ENCODE measurements at regions not wholly inside any gene's neighbourhood (a gene's known extent, or its start where the extent isn't known, plus 50 kb on each side); places are given as distances from the start of the nearest gene placed in this dataset.
"Not testable (repeated sequence)": the region's sequence is repeated elsewhere in the genome, so short reads cannot be mapped to it uniquely, and the experiment has no call there.

- TF ChIP-seq, protein P1, sequence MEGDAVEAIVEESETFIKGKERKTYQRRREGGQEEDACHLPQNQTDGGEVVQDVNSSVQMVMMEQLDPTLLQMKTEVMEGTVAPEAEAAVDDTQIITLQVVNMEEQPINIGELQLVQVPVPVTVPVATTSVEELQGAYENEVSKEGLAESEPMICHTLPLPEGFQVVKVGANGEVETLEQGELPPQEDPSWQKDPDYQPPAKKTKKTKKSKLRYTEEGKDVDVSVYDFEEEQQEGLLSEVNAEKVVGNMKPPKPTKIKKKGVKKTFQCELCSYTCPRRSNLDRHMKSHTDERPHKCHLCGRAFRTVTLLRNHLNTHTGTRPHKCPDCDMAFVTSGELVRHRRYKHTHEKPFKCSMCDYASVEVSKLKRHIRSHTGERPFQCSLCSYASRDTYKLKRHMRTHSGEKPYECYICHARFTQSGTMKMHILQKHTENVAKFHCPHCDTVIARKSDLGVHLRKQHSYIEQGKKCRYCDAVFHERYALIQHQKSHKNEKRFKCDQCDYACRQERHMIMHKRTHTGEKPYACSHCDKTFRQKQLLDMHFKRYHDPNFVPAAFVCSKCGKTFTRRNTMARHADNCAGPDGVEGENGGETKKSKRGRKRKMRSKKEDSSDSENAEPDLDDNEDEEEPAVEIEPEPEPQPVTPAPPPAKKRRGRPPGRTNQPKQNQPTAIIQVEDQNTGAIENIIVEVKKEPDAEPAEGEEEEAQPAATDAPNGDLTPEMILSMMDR (IDR thresholded peaks at IDR 0.05; ENCODE audit: control extremely low read depth in 1 of 3, insufficient read depth in 1 of 3, low read depth in 1 of 3, low read length in 3 of 3): not testable (repeated sequence)
- not testable (repeated sequence) for TF ChIP-seq POLR2A (IDR thresholded peaks at IDR 0.05; ENCODE audit: control extremely low read depth in 1 of 2, low read depth in 2 of 2, low read length in 2 of 2)
These were observed 160.6 kb downstream of the POTEM start for GRCh38 chr14:19127664-19128435.
